GM21423 (cell line): ENCODE measurements at regions not wholly inside any gene's neighbourhood (a gene's known extent, or its start where the extent isn't known, plus 50 kb on each side); places are given as distances from the start of the nearest gene placed in this dataset.

Source experiments
- ATAC-seq: cut with Tn5 transposase; IDR thresholded peaks from one replicate; pipeline ENCODE4 v1.9.1; 2021; ENCODE audit warnings: mild to moderate bottlenecking, moderate library complexity; ENCODE audit not compliant: unreplicated experiment

DNA sequence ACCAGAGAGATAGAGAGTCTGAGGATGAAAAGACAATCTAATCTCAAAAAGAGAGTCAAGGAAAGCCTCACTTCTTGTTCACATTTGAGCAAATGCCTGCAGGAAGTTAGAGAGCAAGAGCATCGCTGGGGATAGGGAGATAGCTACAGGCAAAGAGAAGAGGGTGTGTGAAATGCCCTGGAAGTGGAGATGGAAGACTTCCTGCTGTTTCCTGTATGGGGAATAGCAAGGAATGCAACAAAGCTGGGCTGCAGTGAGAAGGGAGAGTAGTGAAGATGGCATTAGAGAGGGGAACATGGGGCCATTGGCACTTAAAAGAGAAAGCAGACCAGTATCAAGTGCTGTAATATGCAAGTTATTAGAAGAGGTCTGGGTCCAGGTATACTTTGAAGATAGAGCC, 488.6 kb downstream of the METTL4 start:
- ATAC-seq: no peak

GRCh38 chr18:2083691-2084090, 487.6 kb downstream of the METTL4 start:
- ATAC-seq: no peak

DNA sequence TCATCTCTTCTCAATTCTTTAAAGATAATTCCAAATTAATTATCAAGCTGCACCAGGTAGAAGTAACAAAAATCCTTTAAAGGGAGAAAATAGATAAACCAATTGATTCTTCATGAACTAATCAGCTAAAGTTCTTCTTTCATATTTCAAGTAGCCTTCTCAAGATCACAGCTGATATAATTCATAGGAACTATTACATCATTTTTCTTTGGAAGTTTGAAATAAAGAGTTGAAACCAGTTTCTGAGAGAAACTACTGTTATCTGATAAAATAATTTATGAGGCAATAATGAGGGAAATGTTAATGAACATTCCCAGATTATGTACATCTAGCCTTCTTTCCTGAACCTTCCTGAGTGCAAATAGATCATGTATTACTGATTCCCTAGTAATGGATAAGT, 484.9 kb downstream of the METTL4 start:
- no peak for ATAC-seq

GRCh38 chr18:2087877-2088673, 483.2 kb downstream of the METTL4 start:
- ATAC-seq: no peak

DNA sequence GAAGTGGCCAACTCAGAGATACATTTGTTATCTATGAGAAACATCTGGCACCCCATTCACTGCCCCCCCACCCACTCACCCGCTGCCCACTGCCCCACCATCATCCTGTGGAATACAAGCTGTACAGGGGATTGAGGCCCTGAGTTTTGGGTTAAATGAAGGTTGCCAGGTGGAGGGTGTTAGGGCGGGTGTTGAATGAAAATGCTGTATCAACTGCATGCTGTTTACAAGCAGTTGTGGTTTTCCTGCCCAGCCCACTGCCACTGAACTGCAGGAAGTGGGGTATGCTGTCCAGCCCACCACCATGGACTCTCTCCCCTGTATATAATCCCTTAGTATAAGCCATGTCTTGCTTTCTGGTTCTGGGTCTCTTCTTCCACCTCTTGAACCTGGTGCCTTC, 481.9 kb downstream of the METTL4 start:
- no peak for ATAC-seq

GRCh38 chr18:2091937-2092336, 479.4 kb downstream of the METTL4 start:
- no peak for ATAC-seq

DNA sequence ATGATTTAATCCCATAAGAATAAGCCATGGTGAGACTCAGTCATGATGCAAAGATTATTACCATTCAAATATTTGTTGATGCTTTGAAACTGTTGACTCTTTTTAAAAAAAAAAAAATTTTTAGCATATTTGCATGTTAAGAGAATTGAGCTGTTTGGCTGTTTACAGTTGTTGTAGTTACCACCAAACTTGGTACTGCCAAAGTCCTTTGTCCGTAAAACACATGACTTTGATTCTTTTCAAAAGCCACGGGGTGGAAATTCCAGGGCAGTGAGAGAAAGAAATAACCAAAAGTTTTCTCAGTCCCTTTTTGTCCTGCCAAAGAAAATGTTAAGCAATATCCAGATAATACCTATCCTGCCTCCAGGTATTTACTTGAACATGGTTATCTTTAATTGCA, 474.8 kb downstream of the METTL4 start:
- no peak for ATAC-seq

- ATAC-seq: no peak
These were observed 470.6 kb downstream of the METTL4 start for GRCh38 chr18:2100694-2101213.

GRCh38 chr18:2102022-2102421, 469.3 kb downstream of the METTL4 start:
- ATAC-seq: peak; percentile 66

- no peak for ATAC-seq
These were observed 468.0 kb downstream of the METTL4 start for GRCh38 chr18:2103299-2103698.

DNA sequence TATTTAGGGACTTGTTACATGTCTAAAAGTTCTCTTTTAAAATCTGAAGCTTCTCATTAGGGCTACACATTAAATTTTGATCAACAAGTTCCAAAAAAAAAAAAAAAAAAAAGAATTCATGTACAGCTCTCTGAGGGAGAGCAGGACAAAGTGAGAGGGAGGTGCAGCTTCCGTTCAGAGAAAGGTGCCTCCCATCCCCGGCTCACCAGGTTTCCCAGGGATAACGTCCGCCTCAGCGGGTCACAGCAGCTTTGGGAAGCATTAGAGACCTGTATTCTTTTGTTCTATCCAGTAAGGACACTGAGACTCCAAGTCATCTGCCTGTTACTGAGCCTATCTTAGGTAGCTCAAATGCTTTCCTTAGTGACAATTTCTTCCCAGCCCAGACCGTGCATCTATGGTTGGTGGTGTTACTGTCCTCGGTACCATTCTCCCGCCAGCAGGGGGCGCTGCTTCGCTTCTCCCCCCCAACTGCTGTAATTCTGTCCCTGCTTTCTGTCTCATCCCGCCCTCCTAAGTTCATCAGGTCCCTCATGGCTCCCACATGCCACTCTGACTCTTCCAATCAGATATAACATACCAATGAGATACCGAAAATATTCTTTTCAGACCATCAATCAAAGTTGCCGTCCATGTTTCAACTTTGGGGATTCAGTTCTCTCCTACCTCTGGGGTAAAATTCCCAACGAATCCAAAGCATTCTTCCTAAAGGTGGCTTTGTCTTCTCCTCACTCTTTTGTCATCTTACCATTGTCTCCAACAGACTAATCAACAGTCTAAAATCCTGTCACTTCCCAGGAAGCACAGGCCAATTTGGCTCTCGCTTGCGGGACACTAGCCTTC, 466.5 kb downstream of the METTL4 start:
- peak; percentile 76 for ATAC-seq

DNA sequence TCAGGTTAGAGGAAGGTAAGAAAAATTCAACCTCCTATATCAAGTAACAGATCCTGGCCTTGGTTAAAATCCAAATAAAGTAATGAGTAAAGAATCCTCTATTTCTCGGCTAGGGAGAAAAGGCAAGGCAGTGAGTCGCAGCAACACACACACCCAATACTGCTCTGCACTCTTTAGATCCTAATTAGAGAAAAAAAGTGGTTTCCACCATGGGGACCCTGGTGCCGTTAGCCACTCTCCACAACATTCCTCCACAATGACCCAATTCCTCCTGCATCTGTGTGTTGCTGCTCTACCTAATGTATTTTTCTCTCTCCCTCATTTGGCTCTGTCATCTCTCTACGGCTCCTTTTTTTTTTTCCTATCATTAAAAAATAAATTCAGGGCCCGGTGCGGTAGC, 462.7 kb downstream of the METTL4 start:
- ATAC-seq: no peak

GRCh38 chr18:2111456-2111855, 459.8 kb downstream of the METTL4 start:
- no peak for ATAC-seq

GRCh38 chr18:2112435-2113045, 458.8 kb downstream of the METTL4 start:
- ATAC-seq: no peak

- ATAC-seq: no peak
These were observed 457.0 kb downstream of the METTL4 start for GRCh38 chr18:2114289-2114688.

- ATAC-seq: no peak
These were observed 456.5 kb downstream of the METTL4 start for GRCh38 chr18:2114765-2115164.

- ATAC-seq: no peak
These were observed 450.1 kb downstream of the METTL4 start for GRCh38 chr18:2121224-2121623.

- no peak for ATAC-seq
These were observed 448.2 kb downstream of the METTL4 start for GRCh38 chr18:2123077-2123476.

DNA sequence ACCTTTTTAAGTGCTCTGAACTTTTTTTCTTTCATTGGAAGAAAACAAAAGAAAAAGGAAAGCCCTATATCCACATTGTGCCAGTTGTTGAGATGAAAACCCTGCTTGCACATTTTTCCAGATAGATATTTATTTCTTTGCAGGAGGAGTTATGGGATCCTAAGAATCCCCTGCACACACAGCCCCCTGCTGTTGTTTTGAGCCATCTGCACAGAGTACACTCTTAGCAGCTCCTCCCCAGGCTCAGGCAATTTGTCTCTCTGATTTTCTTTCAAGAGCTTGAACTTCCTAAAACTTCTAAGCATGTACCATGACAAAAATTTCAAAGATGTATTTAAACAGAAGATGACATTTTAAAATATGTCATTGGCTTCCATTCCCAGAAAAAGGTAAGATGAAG, 436.9 kb downstream of the METTL4 start:
- ATAC-seq: no peak

DNA sequence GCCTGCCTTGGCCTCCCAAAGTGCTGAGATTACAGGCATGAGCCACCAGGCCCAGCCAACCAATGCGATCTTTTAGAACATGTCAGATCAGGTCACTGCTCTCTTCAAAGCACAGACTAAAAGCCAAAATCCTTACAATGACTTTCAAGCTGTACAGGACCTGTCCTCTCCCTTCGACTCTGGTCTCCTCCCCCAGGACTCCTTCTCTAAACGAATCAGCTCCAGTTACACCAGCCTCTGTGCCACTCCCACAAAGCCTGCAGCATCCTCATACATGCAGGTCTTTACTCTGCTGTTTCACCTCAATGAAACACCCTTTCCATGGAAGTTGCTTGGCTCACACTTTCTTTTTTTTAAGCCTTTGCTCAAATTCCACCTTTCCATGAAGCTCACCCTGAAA, 436.0 kb downstream of the METTL4 start:
- no peak for ATAC-seq

DNA sequence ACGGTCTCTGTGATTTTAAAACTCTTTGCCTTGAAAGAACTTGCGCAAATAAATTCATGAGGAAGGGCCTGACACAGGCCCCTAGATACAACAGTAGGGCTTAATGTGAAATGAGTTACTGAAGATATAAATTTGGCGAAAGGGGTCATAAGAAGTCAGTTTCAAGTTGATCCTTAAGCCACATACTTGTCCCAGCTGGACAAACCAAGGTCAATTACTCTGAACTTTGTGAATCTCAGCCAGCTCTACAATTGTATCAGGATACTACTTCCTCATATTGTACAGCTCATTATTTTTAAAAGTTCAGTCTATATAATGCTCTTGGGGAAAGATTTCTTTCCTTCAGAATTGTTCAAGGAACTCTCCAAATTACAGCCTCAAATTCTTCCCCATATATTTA, 432.8 kb downstream of the METTL4 start:
- no peak for ATAC-seq

DNA sequence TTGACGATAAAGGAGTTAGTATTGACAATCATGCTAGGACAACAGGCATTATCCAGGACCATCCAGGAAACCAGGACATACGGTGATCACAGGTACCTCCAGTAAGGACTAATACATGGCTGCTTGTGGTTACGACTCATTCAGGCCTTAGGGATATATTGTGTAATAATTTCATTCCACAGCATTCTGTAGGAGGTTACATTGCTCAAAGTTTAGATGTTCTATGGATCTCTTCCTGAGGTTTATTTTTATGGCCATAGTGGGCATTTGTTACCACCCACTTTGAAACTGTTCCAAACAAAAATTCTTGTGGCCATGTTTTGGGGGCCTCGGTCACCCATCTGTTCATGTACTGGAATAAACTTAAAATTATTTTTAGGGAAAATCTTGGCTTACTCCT, 431.6 kb downstream of the METTL4 start:
- ATAC-seq: no peak
